ENCODE measurements at regions not wholly inside any gene's neighbourhood (a gene's known extent, or its start where the extent isn't known, plus 50 kb on each side); places are given as distances from the start of the nearest gene placed in this dataset.

- TF ChIP-seq SIX5 (IDR thresholded peaks at IDR 0.05; ENCODE audit: low read depth, low read length) = no peak
- no peak for TF ChIP-seq ZNF274 (IDR thresholded peaks at IDR 0.05; ENCODE audit: borderline replicate concordance, extremely low read depth, low read length)
- TF ChIP-seq RBBP5 (IDR thresholded peaks at IDR 0.05; ENCODE audit: borderline replicate concordance, low read depth, low read length) = no peak
- TF ChIP-seq EZH2 (IDR thresholded peaks at IDR 0.05; ENCODE audit: low read depth, low read length, severe bottlenecking) = no peak
Measured at GRCh38 chr1:61563611-61564010, 161.3 kb downstream of the TM2D1 start (continued).
